Natural killer cell (primary cell): ENCODE measurements at regions not wholly inside any gene's neighbourhood (a gene's known extent, or its start where the extent isn't known, plus 50 kb on each side); places are given as distances from the start of the nearest gene placed in this dataset.

ENCODE experiments used
- ATAC-seq, 3 donors: fragments of 150-1000 bp in 2 of 3; fragments of 200-7000 bp in 1 of 3; cut with Tn5 transposase; 1 replicate in 1 of 3; 2 replicates in 2 of 3; pipeline ENCODE4 v1.10.0; 2021; ENCODE audit warnings: mild to moderate bottlenecking in 2 of 3, moderate library complexity in 2 of 3
- DNase-seq, 2 donors: peaks; one replicate each; pipeline versions ENCODE4 v3.0.0 to v3.0.0-alpha.2; 2013 to 2021; ENCODE audit warnings: mixed read lengths in 1 of 2
- H3K27ac ChIP-seq: one replicate; pipeline ENCODE4 v1.5.1; 2013; ENCODE audit warnings: mild to moderate bottlenecking, low read length
- H3K27me3 ChIP-seq: one replicate; pipeline ENCODE4 v1.6.1; 2013; ENCODE audit warnings: low read length; ENCODE audit not compliant: control insufficient read depth, insufficient read depth
- H3K36me3 ChIP-seq: one replicate; pipeline ENCODE4 v1.6.1; 2013; ENCODE audit warnings: low read length; ENCODE audit not compliant: control insufficient read depth, insufficient read depth
- H3K4me1 ChIP-seq: one replicate; pipeline ENCODE4 v1.6.1; 2013; ENCODE audit warnings: low read length; ENCODE audit not compliant: control insufficient read depth, insufficient read depth
- H3K4me3 ChIP-seq: one replicate; pipeline ENCODE4 v1.5.1; 2013; ENCODE audit warnings: low read length
- H3K9me3 ChIP-seq: one replicate; pipeline ENCODE4 v1.6.1; 2013; ENCODE audit warnings: low read length; ENCODE audit not compliant: control insufficient read depth, insufficient read depth
- H3K27ac Mint-ChIP-seq, 2 donors: one replicate each; pipeline ENCODE4 v1.8.0; 2022; ENCODE audit warnings: mild to moderate bottlenecking in 2 of 2, mixed read lengths in 2 of 2, moderate library complexity in 1 of 2
- H3K27me3 Mint-ChIP-seq, 2 donors: one replicate each; pipeline ENCODE4 v1.8.0; 2022; ENCODE audit warnings: low read depth in 2 of 2, mixed read lengths in 2 of 2
- H3K36me3 Mint-ChIP-seq: one replicate; pipeline ENCODE4 v1.8.0; 2022; ENCODE audit warnings: mixed read lengths
- H3K4me1 Mint-ChIP-seq, 2 donors: one replicate each; pipeline ENCODE4 v1.8.0; 2022; ENCODE audit warnings: mixed read lengths in 2 of 2
- H3K4me3 Mint-ChIP-seq: one replicate; pipeline ENCODE4 v1.8.0; 2022; ENCODE audit warnings: mild to moderate bottlenecking, moderate library complexity, mixed read lengths
- H3K9me3 Mint-ChIP-seq, 2 donors: one replicate each; pipeline ENCODE4 v1.8.0; 2022; ENCODE audit warnings: mixed read lengths in 2 of 2
- WGBS: methylation state at CpG from one replicate; pipeline ENCODE4 v1.1.7; 2013; ENCODE audit warnings: missing lambda C conversion rate; ENCODE audit not compliant: insufficient coverage; 5-methylcytosine and 5-hydroxymethylcytosine counted together
- intact Hi-C: fragments of 100-400 bp; cut with micrococcal nuclease; formaldehyde crosslinking; loops from one replicate; pipeline ENCODE4 v1.14.2; 2022
- TF ChIP-seq, protein P1 (sequence below): fragments of 200-600 bp; IDR thresholded peaks from one replicate; pipeline ENCODE4 v1.8.0; 2022; ENCODE audit warnings: antibody characterized with exemption

DNA sequence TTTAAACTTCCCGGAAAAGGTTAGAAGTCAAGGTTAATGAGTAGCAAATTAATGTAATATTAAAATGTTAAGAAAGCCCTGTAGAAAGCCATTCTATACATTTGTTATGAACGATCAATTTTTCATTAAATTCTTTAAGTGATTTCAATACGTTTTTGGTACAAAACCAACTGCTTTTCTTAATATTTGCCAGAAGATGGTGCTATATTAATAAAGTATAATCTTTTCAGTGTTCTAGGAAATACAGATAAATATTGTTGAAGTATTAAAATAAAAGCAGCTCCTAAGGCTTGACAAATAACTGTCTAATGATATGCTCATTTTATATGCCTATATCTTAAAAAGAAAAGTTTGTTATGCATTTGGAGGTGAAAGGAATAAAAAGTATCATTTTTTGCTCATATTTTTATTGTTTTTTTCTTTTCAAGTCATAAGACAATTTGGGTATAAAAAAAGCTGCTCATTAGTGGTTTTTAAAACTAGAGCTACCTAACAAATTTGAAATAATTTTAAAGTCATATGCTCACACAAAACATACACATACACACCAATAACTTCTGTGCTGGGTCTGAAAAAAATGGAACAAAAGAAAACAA is 130.3 kb upstream of the POT1 start:
- intact Hi-C loops: loop anchor here (1.0 kb wide), 1 partner anchor 611 kb away; no protein-coding TSS in a partner anchor
- no peak for ATAC-seq

GRCh38 chr7:125057963-125058362 is 128.3 kb upstream of the POT1 start:
- intact Hi-C loops: no loop called here
- H3K4me3 ChIP-seq: no peak overlapping the region

More for the DNA sequence above, 130.3 kb upstream of the POT1 start:
- Mint-ChIP-seq H3K4me1 (no peaks in the 10 kb centered on the region), H3K4me3 (no peak overlapping the region), H3K36me3 (no peaks in the 10 kb centered on the region), H3K9me3 (no peaks in the 10 kb centered on the region), H3K27ac (no peak overlapping the region), H3K27me3 (no peaks in the 10 kb centered on the region)
- Histone ChIP-seq H3K4me3 (no peak overlapping the region), H3K4me1 (no peaks in the 10 kb centered on the region), H3K27ac (no peak overlapping the region), H3K9me3 (no peaks in the 10 kb centered on the region), H3K36me3 (no peaks in the 10 kb centered on the region), H3K27me3 (no peaks in the 10 kb centered on the region)
- 71% methylated on average over 1 of the region's 3 CpGs for WGBS
- no peak for DNase-seq
- TF ChIP-seq, protein P1, sequence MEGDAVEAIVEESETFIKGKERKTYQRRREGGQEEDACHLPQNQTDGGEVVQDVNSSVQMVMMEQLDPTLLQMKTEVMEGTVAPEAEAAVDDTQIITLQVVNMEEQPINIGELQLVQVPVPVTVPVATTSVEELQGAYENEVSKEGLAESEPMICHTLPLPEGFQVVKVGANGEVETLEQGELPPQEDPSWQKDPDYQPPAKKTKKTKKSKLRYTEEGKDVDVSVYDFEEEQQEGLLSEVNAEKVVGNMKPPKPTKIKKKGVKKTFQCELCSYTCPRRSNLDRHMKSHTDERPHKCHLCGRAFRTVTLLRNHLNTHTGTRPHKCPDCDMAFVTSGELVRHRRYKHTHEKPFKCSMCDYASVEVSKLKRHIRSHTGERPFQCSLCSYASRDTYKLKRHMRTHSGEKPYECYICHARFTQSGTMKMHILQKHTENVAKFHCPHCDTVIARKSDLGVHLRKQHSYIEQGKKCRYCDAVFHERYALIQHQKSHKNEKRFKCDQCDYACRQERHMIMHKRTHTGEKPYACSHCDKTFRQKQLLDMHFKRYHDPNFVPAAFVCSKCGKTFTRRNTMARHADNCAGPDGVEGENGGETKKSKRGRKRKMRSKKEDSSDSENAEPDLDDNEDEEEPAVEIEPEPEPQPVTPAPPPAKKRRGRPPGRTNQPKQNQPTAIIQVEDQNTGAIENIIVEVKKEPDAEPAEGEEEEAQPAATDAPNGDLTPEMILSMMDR: peak; percentile 19

DNA sequence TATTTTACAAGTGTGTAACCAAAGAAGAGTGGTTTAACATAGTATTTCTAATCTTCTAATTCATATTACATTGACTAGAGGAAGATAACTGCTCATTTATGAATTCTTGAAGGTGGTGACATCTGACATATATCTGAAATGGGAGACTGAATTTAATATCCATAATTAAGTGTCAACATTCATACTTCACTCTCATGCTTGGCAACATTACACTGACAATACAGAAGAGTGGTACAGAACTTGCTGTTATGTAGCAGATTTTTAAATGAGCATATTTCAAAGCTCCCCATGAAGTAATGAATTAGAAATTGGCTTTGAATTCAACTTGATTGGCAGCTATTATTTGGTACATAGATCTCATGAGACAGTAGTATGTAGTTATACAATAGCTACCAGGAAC is 125.8 kb upstream of the POT1 start:
- Mint-ChIP-seq H3K9me3 (peaks cover 3 to 4% of the 10 kb centered on the region in 2 donors), H3K27me3 (no peaks in the 10 kb centered on the region), H3K4me1 (no peaks in the 10 kb centered on the region), H3K4me3 (no peak overlapping the region), H3K36me3 (no peaks in the 10 kb centered on the region), H3K27ac (no peak overlapping the region)
- Histone ChIP-seq H3K4me1 (no peaks in the 10 kb centered on the region), H3K9me3 (no peaks in the 10 kb centered on the region), H3K36me3 (no peaks in the 10 kb centered on the region), H3K27me3 (no peaks in the 10 kb centered on the region), H3K27ac (no peak overlapping the region), H3K4me3 (no peak overlapping the region)
- no peak for DNase-seq
- TF ChIP-seq, protein P1: no peak
- intact Hi-C loops: no loop called here
- no peak for ATAC-seq

More at GRCh38 chr7:125057963-125058362, 128.3 kb upstream of the POT1 start:
- Histone ChIP-seq H3K27ac (no peak overlapping the region), H3K4me1 (no peaks in the 10 kb centered on the region), H3K27me3 (no peaks in the 10 kb centered on the region), H3K36me3 (no peaks in the 10 kb centered on the region), H3K9me3 (no peaks in the 10 kb centered on the region)
- no peak for DNase-seq
- Mint-ChIP-seq H3K4me1 (no peaks in the 10 kb centered on the region), H3K4me3 (no peak overlapping the region), H3K27ac (no peak overlapping the region), H3K27me3 (no peaks in the 10 kb centered on the region), H3K36me3 (no peaks in the 10 kb centered on the region), H3K9me3 (no peaks in the 10 kb centered on the region)
- ATAC-seq: no peak
- TF ChIP-seq, protein P1: no peak
- WGBS: 83% methylated on average over 3 of the region's 3 CpGs

DNA sequence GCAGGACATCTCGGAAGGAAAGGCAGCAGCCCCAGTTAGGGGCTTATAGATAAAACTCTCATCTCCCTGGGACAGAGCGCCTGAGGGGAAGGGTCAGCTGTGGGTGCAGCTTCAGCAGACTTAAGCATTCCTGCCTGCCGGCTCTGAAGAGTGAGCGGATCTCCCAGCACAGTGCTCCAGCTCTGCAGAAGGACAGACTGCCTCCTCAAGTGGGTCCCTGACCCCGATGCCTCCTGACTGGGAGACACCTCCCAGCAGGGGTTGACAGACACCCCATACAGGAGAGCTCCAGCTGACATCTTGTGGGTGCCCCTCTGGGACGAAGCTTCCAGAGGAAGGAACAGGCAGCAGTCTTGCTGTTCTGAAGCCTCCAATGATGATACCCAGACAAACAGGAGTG is 117.1 kb upstream of the POT1 start:
- TF ChIP-seq, protein P1: no peak
- 89% methylated on average over 6 of the region's 6 CpGs for WGBS
- DNase-seq (no peak), ATAC-seq (no peak)
- no peak overlapping the region for H3K4me3 Mint-ChIP-seq
- Histone ChIP-seq H3K36me3 (no peaks in the 10 kb centered on the region), H3K27me3 (no peaks in the 10 kb centered on the region), H3K4me3 (no peak overlapping the region), H3K4me1 (no peaks in the 10 kb centered on the region), H3K9me3 (no peaks in the 10 kb centered on the region), H3K27ac (no peak overlapping the region)
- intact Hi-C loops: no loop called here
- no peaks in the 10 kb centered on the region for H3K4me1 Mint-ChIP-seq
- no peak overlapping the region for H3K27ac Mint-ChIP-seq
- no peaks in the 10 kb centered on the region for H3K36me3 Mint-ChIP-seq
- no peaks in the 10 kb centered on the region for H3K27me3 Mint-ChIP-seq
- H3K9me3 Mint-ChIP-seq: peaks cover 6 to 18% of the 10 kb centered on the region in 2 donors
